HCT116 (cell line): ENCODE measurements at regions not wholly inside any gene's neighbourhood (a gene's known extent, or its start where the extent isn't known, plus 50 kb on each side); places are given as distances from the start of the nearest gene placed in this dataset.

Experiments used
- ATAC-seq: fragments of 200-7000 bp; cut with Tn5 transposase; 2 replicates; pipeline ENCODE4 v1.9.1; 2020; ENCODE audit warnings: mild to moderate bottlenecking, moderate library complexity
- BruUV-seq: library from RNA; stranded (reverse); fragments of 400-500 nt; replicated peaks from 2 replicates; lab custom pipeline; 2021; lab: Mats Ljungman, UMichigan
- CTCF ChIA-PET: fragments of 300-600 bp; sonication (Branson Sonifier 250); formaldehyde crosslinking; loops from one replicate; lab custom pipeline; 2021; ENCODE audit warnings: antibody characterized with exemption; lab: Charles Lee
- POLR2A ChIA-PET: fragments of 300-600, 350-600 bp; sonication (Branson Sonifier 250); formaldehyde crosslinking; loops from one replicate; lab custom pipeline; 2021; ENCODE audit warnings: antibody characterized with exemption; lab: Charles Lee
- RAD21 ChIA-PET, 2 experiments: fragments of 300-600 bp; sonication (Branson Sonifier 250); formaldehyde crosslinking; loops; one replicate each; lab custom pipeline; 2023; ENCODE audit warnings: low total read pairs in 2 of 2; ENCODE audit not compliant: uncharacterized antibody in 2 of 2, unreplicated experiment in 2 of 2, low non-redundant PET in 1 of 2; lab: Charles Lee
- DNase-seq: peaks from one replicate; pipeline ENCODE4 v3.0.0-alpha.2; 2010; ENCODE audit warnings: low read depth, low spot score
- H2AFZ ChIP-seq: fragments of 200-600 bp; shearing (Covaris generic), sonication (generic); 2 replicates; pipeline ENCODE4 v1.6.1; 2017; ENCODE audit warnings: low read depth, mixed run types, mixed read lengths, antibody characterized with exemption, low read length; ENCODE audit not compliant: poor library complexity, severe bottlenecking
- H3K27ac ChIP-seq: 2 replicates; pipeline ENCODE4 v1.5.1; 2012; ENCODE audit warnings: low read depth, low read length
- H3K27me3 ChIP-seq: fragments of 200-600 bp; sonication (generic); 2 replicates; pipeline ENCODE4 v1.6.1; 2016; ENCODE audit warnings: mixed run types, low read length, mixed read lengths; ENCODE audit not compliant: insufficient read depth
- H3K36me3 ChIP-seq, 2 experiments: fragments of 200-500 bp in 1 of 2; fragments of 200-600 bp in 1 of 2; sonication (Bioruptor generic) in 1 of 2; sonication (generic) in 1 of 2; 2 replicates each; pipeline versions ENCODE4 v1.5.1 to v1.6.1; 2014 to 2016; ENCODE audit warnings: low read length in 2 of 2, inconsistent platforms in 1 of 2, mixed read lengths in 1 of 2, mixed run types in 1 of 2; ENCODE audit not compliant: insufficient read depth in 2 of 2, control insufficient read depth in 1 of 2
- H3K4me1 ChIP-seq, 2 experiments: fragments of 200-600 bp in 1 of 2; sonication (generic) in 1 of 2; 2 replicates each; pipeline versions ENCODE4 v1.5.1 to v1.6.1; 2012 to 2017; ENCODE audit warnings: low read length in 2 of 2, inconsistent platforms in 1 of 2, mild to moderate bottlenecking in 1 of 2, mixed read lengths in 1 of 2, mixed run types in 1 of 2, moderate library complexity in 1 of 2; ENCODE audit not compliant: insufficient read depth in 2 of 2, control insufficient read depth in 1 of 2
- H3K4me2 ChIP-seq: fragments of 200-600 bp; sonication (generic); 2 replicates; pipeline ENCODE4 v1.6.1; 2017; ENCODE audit warnings: mixed run types, low read length, mixed read lengths
- H3K4me3 ChIP-seq, 2 experiments: fragments of 200-600 bp in 1 of 2; sonication (generic) in 1 of 2; replicated peaks in 1 of 2; 2 replicates each; pipeline ENCODE4 v1.5.1; 2011 to 2016; ENCODE audit warnings: low read length in 2 of 2, control low read depth in 1 of 2, low read depth in 1 of 2, mild to moderate bottlenecking in 1 of 2, mixed read lengths in 1 of 2, mixed run types in 1 of 2
- H3K79me2 ChIP-seq: fragments of 200-600 bp; sonication (generic); 2 replicates; pipeline ENCODE4 v1.6.1; 2017; ENCODE audit warnings: mild to moderate bottlenecking, mixed run types, low read length, moderate library complexity, mixed read lengths; ENCODE audit not compliant: insufficient read depth
- H3K9ac ChIP-seq: fragments of 200-600 bp; sonication (generic); 2 replicates; pipeline ENCODE4 v1.6.1; 2016; ENCODE audit warnings: low read length, mixed read lengths
- H3K9me2 ChIP-seq: fragments of 200-600 bp; sonication (generic), shearing (Covaris generic); 2 replicates; pipeline ENCODE4 v1.6.1; 2017; ENCODE audit warnings: mixed run types, mild to moderate bottlenecking, moderate library complexity; ENCODE audit not compliant: insufficient read depth
- H3K9me3 ChIP-seq, 2 experiments: fragments of 200-500 bp in 1 of 2; fragments of 200-600 bp in 1 of 2; sonication (Bioruptor generic) in 1 of 2; sonication (generic) in 1 of 2; 2 replicates each; pipeline ENCODE4 v1.6.1; 2014 to 2017; ENCODE audit warnings: low read length in 2 of 2, mixed read lengths in 2 of 2, inconsistent platforms in 1 of 2, low read depth in 1 of 2, mild to moderate bottlenecking in 1 of 2, mixed run types in 1 of 2, moderate library complexity in 1 of 2; ENCODE audit not compliant: control insufficient read depth in 1 of 2, insufficient read depth in 1 of 2
- H4K20me1 ChIP-seq: fragments of 200-600 bp; sonication (generic), shearing (Covaris generic); 2 replicates; pipeline ENCODE4 v1.6.1; 2017; ENCODE audit warnings: mixed run types, mild to moderate bottlenecking, moderate library complexity; ENCODE audit not compliant: insufficient read depth
- ATF3 ChIP-seq: IDR thresholded peaks from 2 replicates; pipeline ENCODE4 v1.6.1; 2012
- CBX3 ChIP-seq: IDR thresholded peaks from 2 replicates; pipeline ENCODE4 v1.6.1; 2012; ENCODE audit warnings: low read depth
- CEBPB ChIP-seq: IDR thresholded peaks from 2 replicates; pipeline ENCODE4 v1.6.1; 2012; ENCODE audit warnings: low read depth
- EGR1 ChIP-seq: IDR thresholded peaks from 2 replicates; pipeline ENCODE4 v1.6.1; 2012; ENCODE audit warnings: low read depth
- EZH2phosphoT487 ChIP-seq: fragments of 200-600 bp; IDR thresholded peaks from 2 replicates; pipeline ENCODE4 v1.6.1; 2018; ENCODE audit warnings: antibody characterized with exemption, borderline replicate concordance
- FOSL1 ChIP-seq: IDR thresholded peaks from 2 replicates; pipeline ENCODE4 v1.6.1; 2012; ENCODE audit warnings: low read depth
- JUND ChIP-seq: IDR thresholded peaks from 2 replicates; pipeline ENCODE4 v1.6.1; 2012
- POLR2A ChIP-seq: IDR thresholded peaks from 2 replicates; pipeline ENCODE4 v1.7.0; 2011; ENCODE audit warnings: borderline replicate concordance; ENCODE audit not compliant: insufficient read depth, insufficient read length; ENCODE audit errors: extremely low read depth
- RAD21 ChIP-seq: IDR thresholded peaks from 2 replicates; pipeline ENCODE4 v1.6.1; 2012; ENCODE audit warnings: low read depth, mild to moderate bottlenecking
- SIN3A ChIP-seq: IDR thresholded peaks from 2 replicates; pipeline ENCODE4 v1.6.1; 2012; ENCODE audit warnings: low read depth
- SP1 ChIP-seq: IDR thresholded peaks from 2 replicates; pipeline ENCODE4 v1.6.1; 2012; ENCODE audit warnings: low read depth
- TCF7L2 ChIP-seq: IDR thresholded peaks from 2 replicates; pipeline ENCODE4 v1.7.0; 2011; ENCODE audit warnings: borderline replicate concordance, inconsistent platforms; ENCODE audit not compliant: insufficient read depth, insufficient read length; ENCODE audit errors: extremely low read depth
- YY1 ChIP-seq: IDR thresholded peaks from 2 replicates; pipeline ENCODE4 v1.6.1; 2011; ENCODE audit warnings: low read length, low read depth, moderate library complexity, mild to moderate bottlenecking; ENCODE audit not compliant: insufficient replicate concordance; ENCODE audit errors: extremely low read depth
- ZBTB33 ChIP-seq: IDR thresholded peaks from 2 replicates; pipeline ENCODE4 v1.6.1; 2011; ENCODE audit warnings: mild to moderate bottlenecking, low read length, moderate library complexity; ENCODE audit not compliant: insufficient replicate concordance; ENCODE audit errors: extremely low read depth
- ZFX ChIP-seq: fragments of 450-650 bp; IDR thresholded peaks from 2 replicates; pipeline ENCODE4 v1.6.1; 2017
- ZNF274 ChIP-seq: fragments of 200-500 bp; sonication (Bioruptor generic); IDR thresholded peaks from 2 replicates; pipeline ENCODE4 v1.6.1; 2014; ENCODE audit warnings: mild to moderate bottlenecking, low read depth, low read length, inconsistent platforms
- intact Hi-C: fragments of 100-400 bp; cut with micrococcal nuclease; formaldehyde crosslinking; loops from 2 replicates; pipeline ENCODE4 v1.10.0; 2022

GRCh38 chr6:128630213-128630612 lies 109.8 kb upstream of the PTPRK start:
- ChIA-PET RAD21 (no interaction called here), POLR2A (no interaction called here), CTCF (no interaction called here)
- H3K4me2 ChIP-seq, result no peak overlapping the region
- H2AFZ ChIP-seq, result no peak overlapping the region
- H3K9me2 ChIP-seq, result no peaks in the 10 kb centered on the region
- no peaks in the 10 kb centered on the region for H3K36me3 ChIP-seq
- TF ChIP-seq ATF3, result no peak
- no peak for TF ChIP-seq CEBPB
- no peak for TF ChIP-seq EZH2phosphoT487
- no peak for TF ChIP-seq SP1
- no peak for TF ChIP-seq EGR1
- TF ChIP-seq CBX3, result no peak
- TF ChIP-seq RAD21, result no peak
- TF ChIP-seq TCF7L2, result no peak
- TF ChIP-seq SIN3A, result no peak
- TF ChIP-seq YY1, result no peak
- no peak for TF ChIP-seq POLR2A
- no peak for TF ChIP-seq FOSL1
- TF ChIP-seq JUND, result no peak
- no peak for TF ChIP-seq ZNF274
- no peak for TF ChIP-seq ZFX
- TF ChIP-seq ZBTB33, result no peak
- no peaks in the 10 kb centered on the region for H3K4me1 ChIP-seq
- no TSS peak for BruUV-seq
- H3K27ac ChIP-seq, result no peak overlapping the region
- H3K9ac ChIP-seq, result no peak overlapping the region
- H3K4me3 ChIP-seq, result no peak overlapping the region
- DNase-seq (no peak), ATAC-seq (no peak)
- intact Hi-C loops, result no loop called here
- H3K27me3 ChIP-seq, result no peaks in the 10 kb centered on the region
- H4K20me1 ChIP-seq, result no peaks in the 10 kb centered on the region
- no peaks in the 10 kb centered on the region for H3K9me3 ChIP-seq
- H3K79me2 ChIP-seq, result no peaks in the 10 kb centered on the region
